HCT116 (cell line): ENCODE measurements at regions not wholly inside any gene's neighbourhood (a gene's known extent, or its start where the extent isn't known, plus 50 kb on each side); places are given as distances from the start of the nearest gene placed in this dataset.

Experiments
- ATAC-seq: fragments of 200-7000 bp; cut with Tn5 transposase; 2 replicates; pipeline ENCODE4 v1.9.1; 2020; ENCODE audit warnings: mild to moderate bottlenecking, moderate library complexity
- BruUV-seq: library from RNA; stranded (reverse); fragments of 400-500 nt; replicated peaks from 2 replicates; lab custom pipeline; 2021; lab: Mats Ljungman, UMichigan
- CTCF ChIA-PET: fragments of 300-600 bp; sonication (Branson Sonifier 250); formaldehyde crosslinking; loops from one replicate; lab custom pipeline; 2021; ENCODE audit warnings: antibody characterized with exemption; lab: Charles Lee
- POLR2A ChIA-PET: fragments of 300-600, 350-600 bp; sonication (Branson Sonifier 250); formaldehyde crosslinking; loops from one replicate; lab custom pipeline; 2021; ENCODE audit warnings: antibody characterized with exemption; lab: Charles Lee
- RAD21 ChIA-PET, 2 experiments: fragments of 300-600 bp; sonication (Branson Sonifier 250); formaldehyde crosslinking; loops; one replicate each; lab custom pipeline; 2023; ENCODE audit warnings: low total read pairs in 2 of 2; ENCODE audit not compliant: uncharacterized antibody in 2 of 2, unreplicated experiment in 2 of 2, low non-redundant PET in 1 of 2; lab: Charles Lee
- DNase-seq: peaks from one replicate; pipeline ENCODE4 v3.0.0-alpha.2; 2010; ENCODE audit warnings: low read depth, low spot score
- H2AFZ ChIP-seq: fragments of 200-600 bp; shearing (Covaris generic), sonication (generic); 2 replicates; pipeline ENCODE4 v1.6.1; 2017; ENCODE audit warnings: low read depth, mixed run types, mixed read lengths, antibody characterized with exemption, low read length; ENCODE audit not compliant: poor library complexity, severe bottlenecking
- H3K27ac ChIP-seq: 2 replicates; pipeline ENCODE4 v1.5.1; 2012; ENCODE audit warnings: low read depth, low read length
- H3K27me3 ChIP-seq: fragments of 200-600 bp; sonication (generic); 2 replicates; pipeline ENCODE4 v1.6.1; 2016; ENCODE audit warnings: mixed run types, low read length, mixed read lengths; ENCODE audit not compliant: insufficient read depth
- H3K36me3 ChIP-seq, 2 experiments: fragments of 200-500 bp in 1 of 2; fragments of 200-600 bp in 1 of 2; sonication (Bioruptor generic) in 1 of 2; sonication (generic) in 1 of 2; 2 replicates each; pipeline versions ENCODE4 v1.5.1 to v1.6.1; 2014 to 2016; ENCODE audit warnings: low read length in 2 of 2, inconsistent platforms in 1 of 2, mixed read lengths in 1 of 2, mixed run types in 1 of 2; ENCODE audit not compliant: insufficient read depth in 2 of 2, control insufficient read depth in 1 of 2
- H3K4me1 ChIP-seq, 2 experiments: fragments of 200-600 bp in 1 of 2; sonication (generic) in 1 of 2; 2 replicates each; pipeline versions ENCODE4 v1.5.1 to v1.6.1; 2012 to 2017; ENCODE audit warnings: low read length in 2 of 2, inconsistent platforms in 1 of 2, mild to moderate bottlenecking in 1 of 2, mixed read lengths in 1 of 2, mixed run types in 1 of 2, moderate library complexity in 1 of 2; ENCODE audit not compliant: insufficient read depth in 2 of 2, control insufficient read depth in 1 of 2
- H3K4me2 ChIP-seq: fragments of 200-600 bp; sonication (generic); 2 replicates; pipeline ENCODE4 v1.6.1; 2017; ENCODE audit warnings: mixed run types, low read length, mixed read lengths
- H3K4me3 ChIP-seq, 2 experiments: fragments of 200-600 bp in 1 of 2; sonication (generic) in 1 of 2; replicated peaks in 1 of 2; 2 replicates each; pipeline ENCODE4 v1.5.1; 2011 to 2016; ENCODE audit warnings: low read length in 2 of 2, control low read depth in 1 of 2, low read depth in 1 of 2, mild to moderate bottlenecking in 1 of 2, mixed read lengths in 1 of 2, mixed run types in 1 of 2
- H3K79me2 ChIP-seq: fragments of 200-600 bp; sonication (generic); 2 replicates; pipeline ENCODE4 v1.6.1; 2017; ENCODE audit warnings: mild to moderate bottlenecking, mixed run types, low read length, moderate library complexity, mixed read lengths; ENCODE audit not compliant: insufficient read depth
- H3K9ac ChIP-seq: fragments of 200-600 bp; sonication (generic); 2 replicates; pipeline ENCODE4 v1.6.1; 2016; ENCODE audit warnings: low read length, mixed read lengths
- H3K9me2 ChIP-seq: fragments of 200-600 bp; sonication (generic), shearing (Covaris generic); 2 replicates; pipeline ENCODE4 v1.6.1; 2017; ENCODE audit warnings: mixed run types, mild to moderate bottlenecking, moderate library complexity; ENCODE audit not compliant: insufficient read depth
- H3K9me3 ChIP-seq, 2 experiments: fragments of 200-500 bp in 1 of 2; fragments of 200-600 bp in 1 of 2; sonication (Bioruptor generic) in 1 of 2; sonication (generic) in 1 of 2; 2 replicates each; pipeline ENCODE4 v1.6.1; 2014 to 2017; ENCODE audit warnings: low read length in 2 of 2, mixed read lengths in 2 of 2, inconsistent platforms in 1 of 2, low read depth in 1 of 2, mild to moderate bottlenecking in 1 of 2, mixed run types in 1 of 2, moderate library complexity in 1 of 2; ENCODE audit not compliant: control insufficient read depth in 1 of 2, insufficient read depth in 1 of 2
- H4K20me1 ChIP-seq: fragments of 200-600 bp; sonication (generic), shearing (Covaris generic); 2 replicates; pipeline ENCODE4 v1.6.1; 2017; ENCODE audit warnings: mixed run types, mild to moderate bottlenecking, moderate library complexity; ENCODE audit not compliant: insufficient read depth
- ATF3 ChIP-seq: IDR thresholded peaks from 2 replicates; pipeline ENCODE4 v1.6.1; 2012
- CTCF ChIP-seq, 3 experiments: fragments of 200-600 bp in 1 of 3; sonication (generic) in 1 of 3; IDR thresholded peaks in 2 of 3; conservative IDR thresholded peaks in 1 of 3; 2 replicates each; pipeline ENCODE4 v1.5.1; 2012 to 2017; ENCODE audit warnings: low read depth in 2 of 3, low read length in 2 of 3, antibody characterized with exemption in 1 of 3, borderline replicate concordance in 1 of 3, control low read depth in 1 of 3, mild to moderate bottlenecking in 1 of 3, mixed read lengths in 1 of 3, mixed run types in 1 of 3, moderate library complexity in 1 of 3; ENCODE audit not compliant: insufficient read depth in 1 of 3
- EGR1 ChIP-seq: IDR thresholded peaks from 2 replicates; pipeline ENCODE4 v1.6.1; 2012; ENCODE audit warnings: low read depth
- EZH2phosphoT487 ChIP-seq: fragments of 200-600 bp; IDR thresholded peaks from 2 replicates; pipeline ENCODE4 v1.6.1; 2018; ENCODE audit warnings: antibody characterized with exemption, borderline replicate concordance
- JUND ChIP-seq: IDR thresholded peaks from 2 replicates; pipeline ENCODE4 v1.6.1; 2012
- POLR2A ChIP-seq: IDR thresholded peaks from 2 replicates; pipeline ENCODE4 v1.7.0; 2011; ENCODE audit warnings: borderline replicate concordance; ENCODE audit not compliant: insufficient read depth, insufficient read length; ENCODE audit errors: extremely low read depth
- SP1 ChIP-seq: IDR thresholded peaks from 2 replicates; pipeline ENCODE4 v1.6.1; 2012; ENCODE audit warnings: low read depth
- SRF ChIP-seq: IDR thresholded peaks from 2 replicates; pipeline ENCODE4 v1.6.1; 2012; ENCODE audit warnings: low read depth
- ZBTB33 ChIP-seq: IDR thresholded peaks from 2 replicates; pipeline ENCODE4 v1.6.1; 2011; ENCODE audit warnings: mild to moderate bottlenecking, low read length, moderate library complexity; ENCODE audit not compliant: insufficient replicate concordance; ENCODE audit errors: extremely low read depth
- ZFX ChIP-seq: fragments of 450-650 bp; IDR thresholded peaks from 2 replicates; pipeline ENCODE4 v1.6.1; 2017
- ZNF274 ChIP-seq: fragments of 200-500 bp; sonication (Bioruptor generic); IDR thresholded peaks from 2 replicates; pipeline ENCODE4 v1.6.1; 2014; ENCODE audit warnings: mild to moderate bottlenecking, low read depth, low read length, inconsistent platforms
- intact Hi-C: fragments of 100-400 bp; cut with micrococcal nuclease; formaldehyde crosslinking; loops from 2 replicates; pipeline ENCODE4 v1.10.0; 2022

- ChIA-PET CTCF (no interaction called here), RAD21 (no interaction called here), POLR2A (no interaction called here)
- no peaks in the 10 kb centered on the region for H3K27me3 ChIP-seq
- H3K4me3 ChIP-seq, result no peak overlapping the region
- H3K79me2 ChIP-seq, result no peaks in the 10 kb centered on the region
- no peak overlapping the region for H3K27ac ChIP-seq
- no TSS peak for BruUV-seq
- no peaks in the 10 kb centered on the region for H3K9me2 ChIP-seq
- no peaks in the 10 kb centered on the region for H3K4me1 ChIP-seq
- H3K9ac ChIP-seq, result no peak overlapping the region
- no peak for ATAC-seq
- no peak for TF ChIP-seq EGR1
- TF ChIP-seq CTCF (IDR thresholded peaks at IDR 0.05 in 2 of 3, conservative IDR thresholded peaks at IDR 0.05 in 1 of 3; ENCODE audit: borderline replicate concordance in 1 of 3, insufficient read depth in 1 of 3, low read depth in 2 of 3, low read length in 2 of 3), result no peak
- no peak for TF ChIP-seq ATF3
- TF ChIP-seq ZFX, result no peak
- TF ChIP-seq EZH2phosphoT487, result no peak
- TF ChIP-seq, all 23 proteins: peak for 0
- intact Hi-C loops, result no loop called here
- no peak overlapping the region for H3K4me2 ChIP-seq
- H3K36me3 ChIP-seq, result no peaks in the 10 kb centered on the region
- H2AFZ ChIP-seq, result no peak overlapping the region
- H4K20me1 ChIP-seq, result no peaks in the 10 kb centered on the region
- peaks cover 3 to 4% of the 10 kb centered on the region in 2 experiments; a peak in 2 of 4 replicates for H3K9me3 ChIP-seq
- DNase-seq, result no peak
Measured at GRCh38 chr11:115706626-115707135, 202.5 kb upstream of the CADM1 start.

DNA sequence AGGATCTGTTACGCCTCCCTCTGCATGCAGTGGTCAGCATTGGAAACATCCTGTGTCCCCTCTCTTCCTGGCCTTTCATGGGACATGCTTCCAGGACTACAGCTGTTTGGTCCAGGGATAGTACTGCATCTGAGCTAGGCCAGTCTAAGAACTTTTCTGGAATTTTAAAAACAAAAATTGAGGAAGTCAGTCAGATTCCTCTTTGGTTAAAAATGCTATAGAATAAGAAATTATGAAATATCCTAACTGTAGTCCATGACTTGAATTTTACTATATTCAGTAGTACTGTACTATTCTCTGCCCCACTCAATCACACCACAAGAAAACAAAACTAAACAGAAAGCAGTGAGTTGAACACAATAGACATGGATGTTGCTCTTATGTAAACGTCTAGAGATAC is 201.0 kb upstream of the CADM1 start:
- no TSS peak for BruUV-seq
- no peak overlapping the region for H3K4me2 ChIP-seq
- no peaks in the 10 kb centered on the region for H3K36me3 ChIP-seq
- CTCF ChIA-PET, result no interaction called here
- no peaks in the 10 kb centered on the region for H3K9me2 ChIP-seq
- POLR2A ChIA-PET, result no interaction called here
- H3K4me1 ChIP-seq, result no peaks in the 10 kb centered on the region
- DNase-seq (no peak), ATAC-seq (no peak)
- no peaks in the 10 kb centered on the region for H3K27me3 ChIP-seq
- H3K79me2 ChIP-seq, result no peaks in the 10 kb centered on the region
- intact Hi-C loops, result no loop called here
- no peak overlapping the region for H2AFZ ChIP-seq
- H3K9ac ChIP-seq, result no peak overlapping the region
- TF ChIP-seq CTCF (IDR thresholded peaks at IDR 0.05 in 2 of 3, conservative IDR thresholded peaks at IDR 0.05 in 1 of 3; ENCODE audit: borderline replicate concordance in 1 of 3, insufficient read depth in 1 of 3, low read depth in 2 of 3, low read length in 2 of 3) (no peak), SRF (no peak), ZNF274 (no peak), EZH2phosphoT487 (no peak), ZFX (no peak), POLR2A (no peak), ZBTB33 (no peak), JUND (no peak), SP1 (no peak)
- H3K9me3 ChIP-seq, result peaks cover 3 to 4% of the 10 kb centered on the region in 2 experiments; a peak in 2 of 4 replicates
- no peak overlapping the region for H3K4me3 ChIP-seq
- H3K27ac ChIP-seq, result no peak overlapping the region
- H4K20me1 ChIP-seq, result no peaks in the 10 kb centered on the region
- RAD21 ChIA-PET, result no interaction called here
